Pancreas (tissue), 10 donors: ENCODE measurements at regions not wholly inside any gene's neighbourhood (a gene's known extent, or its start where the extent isn't known, plus 50 kb on each side); places are given as distances from the start of the nearest gene placed in this dataset.

ENCODE experiments used
- ATAC-seq, 4 donors: fragments of 200-7000 bp; cut with Tn5 transposase; one replicate each; pipeline versions ENCODE4 v1.8.0 to v1.9.1; 2020; ENCODE audit warnings: mild to moderate bottlenecking in 4 of 4, moderate library complexity in 4 of 4
- DNase-seq, 6 donors: peaks; one replicate each; pipeline ENCODE4 v3.0.0-alpha.2; 2020
- FAIRE-seq: peaks from 2 replicates; lab custom pipeline; 2012; peaks lifted over from hg19 to GRCh38; lab: Jason Lieb, UNC
- H3K27ac ChIP-seq, 4 donors: fragments of 200-600 bp; sonication (generic); 1 replicate in 3 of 4; 2 replicates in 1 of 4; pipeline versions ENCODE4 v1.5.0 to v1.8.0; 2020
- H3K27me3 ChIP-seq, 4 donors: fragments of 200-600 bp; one replicate each; pipeline ENCODE4 v1.8.0; 2021
- H3K36me3 ChIP-seq, 3 donors: fragments of 200-600 bp; sonication (generic) in 1 of 3; one replicate each; pipeline versions ENCODE4 v1.5.0 to v1.8.0; 2020 to 2021
- H3K4me1 ChIP-seq, 3 donors: fragments of 200-600 bp; one replicate each; pipeline ENCODE4 v1.8.0; 2021
- H3K4me3 ChIP-seq, 4 donors: fragments of 200-600 bp; sonication (generic) in 2 of 4; one replicate each; pipeline versions ENCODE4 v1.5.0 to v1.8.0; 2020 to 2021
- H3K9me3 ChIP-seq, 4 donors: fragments of 200-600 bp; one replicate each; pipeline ENCODE4 v1.8.0; 2021
- WGBS, 2 donors: extraction: QIAGEN DNeasy Blood & Tissue Kit; methylation state at CpG; one replicate each; pipeline ENCODE4 v1.1.7; 2013; 5-methylcytosine and 5-hydroxymethylcytosine counted together
- intact Hi-C, 3 donors: fragments of 100-400 bp; cut with DNase I; formaldehyde crosslinking; loops; one replicate each; pipeline versions ENCODE4 v1.11.1 to v1.14.2; 2022
- microRNA-seq, 2 donors: library from miRNA; unstranded; fragments of <30 nt; microRNA quantifications; one replicate each; pipeline versions ENCODE4 to v1.1.0, GENCODE V29; 2019 to 2020
- TF ChIP-seq, protein P1 (sequence below), 4 donors: fragments of 200-600 bp; sonication (generic) in 3 of 4; IDR thresholded peaks; one replicate each; pipeline versions ENCODE4 v1.5.0 to v1.8.0; 2021; ENCODE audit warnings: antibody characterized with exemption in 4 of 4
- donor health status: healthy with polysubstance abuse.
- donor health status: DM: no; HTN: no; CAD: no; lungs with moderate emphysema.
- donor health status: DM: no; HTN: no; CAD: no.
- donor health status: control.
- donor health status: control.
- donor health status: Bipolar disorder and iron deficiency.
- donor health status: DM: yes; HTN: yes; CAD: no.
- donor health status: DM: no; HTN: no; CAD: no.
- donor health status: DM: no; HTN: no; CAD: no.
- donor health status: DM: yes; HTN: yes; CAD: no.

DNA sequence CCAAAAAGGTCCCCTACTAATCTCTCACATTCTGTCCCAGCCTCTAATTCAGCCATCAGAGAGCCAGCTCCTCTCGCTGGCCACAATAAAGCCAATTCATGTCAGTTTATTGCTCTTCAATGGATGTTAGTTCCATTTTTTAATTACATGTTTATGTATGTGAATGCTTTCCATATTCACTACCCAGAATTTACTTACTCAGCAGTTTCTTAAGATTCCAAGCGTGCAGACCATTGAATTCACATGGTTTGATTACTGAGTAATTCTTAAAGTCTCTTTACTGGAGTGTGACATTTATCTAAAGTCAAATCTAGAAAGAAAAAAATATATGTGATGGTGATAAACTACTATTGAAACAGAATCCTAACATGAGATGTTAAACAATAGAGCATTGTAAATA, 102.2 kb downstream of the LLPH start:
- H3K4me1 ChIP-seq = no peaks in the 10 kb centered on the region
- 81 to 85% methylated on average over 2 of the region's 2 CpGs for WGBS, 2 donors
- H3K27ac ChIP-seq = no peak overlapping the region
- DNase-seq (no peak), FAIRE-seq (no peak), ATAC-seq (no peak)
- no peaks in the 10 kb centered on the region for H3K27me3 ChIP-seq
- TF ChIP-seq, protein P1, sequence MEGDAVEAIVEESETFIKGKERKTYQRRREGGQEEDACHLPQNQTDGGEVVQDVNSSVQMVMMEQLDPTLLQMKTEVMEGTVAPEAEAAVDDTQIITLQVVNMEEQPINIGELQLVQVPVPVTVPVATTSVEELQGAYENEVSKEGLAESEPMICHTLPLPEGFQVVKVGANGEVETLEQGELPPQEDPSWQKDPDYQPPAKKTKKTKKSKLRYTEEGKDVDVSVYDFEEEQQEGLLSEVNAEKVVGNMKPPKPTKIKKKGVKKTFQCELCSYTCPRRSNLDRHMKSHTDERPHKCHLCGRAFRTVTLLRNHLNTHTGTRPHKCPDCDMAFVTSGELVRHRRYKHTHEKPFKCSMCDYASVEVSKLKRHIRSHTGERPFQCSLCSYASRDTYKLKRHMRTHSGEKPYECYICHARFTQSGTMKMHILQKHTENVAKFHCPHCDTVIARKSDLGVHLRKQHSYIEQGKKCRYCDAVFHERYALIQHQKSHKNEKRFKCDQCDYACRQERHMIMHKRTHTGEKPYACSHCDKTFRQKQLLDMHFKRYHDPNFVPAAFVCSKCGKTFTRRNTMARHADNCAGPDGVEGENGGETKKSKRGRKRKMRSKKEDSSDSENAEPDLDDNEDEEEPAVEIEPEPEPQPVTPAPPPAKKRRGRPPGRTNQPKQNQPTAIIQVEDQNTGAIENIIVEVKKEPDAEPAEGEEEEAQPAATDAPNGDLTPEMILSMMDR (IDR thresholded peaks at IDR 0.05) = no peak
- no peak overlapping the region for H3K4me3 ChIP-seq
- no peaks in the 10 kb centered on the region for H3K36me3 ChIP-seq
- intact Hi-C loops = no loop called here
- H3K9me3 ChIP-seq = no peaks in the 10 kb centered on the region

DNA sequence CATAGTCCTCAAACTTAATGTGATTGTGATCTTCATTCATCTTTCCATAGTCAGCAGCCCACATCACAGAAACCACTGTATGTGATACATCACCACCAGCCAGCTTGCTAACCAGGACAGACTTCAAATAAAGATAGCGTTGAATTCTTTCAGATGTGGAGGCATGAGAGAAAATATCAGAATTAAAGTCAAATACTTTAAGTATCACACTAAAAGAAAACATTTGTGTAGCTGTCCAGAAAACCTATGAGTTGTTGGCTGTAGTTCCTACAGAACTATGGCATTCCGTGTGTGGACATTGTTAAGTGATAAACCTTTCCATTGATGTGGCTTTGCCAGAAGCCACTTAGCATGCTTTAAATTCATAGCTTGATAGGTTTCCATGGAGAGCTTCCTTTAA, 105.1 kb downstream of the LLPH start:
- FAIRE-seq (no peak), DNase-seq (no peak), ATAC-seq (no peak)
- Histone ChIP-seq H3K27me3 (no peaks in the 10 kb centered on the region), H3K4me1 (no peaks in the 10 kb centered on the region), H3K4me3 (no peak overlapping the region), H3K36me3 (no peaks in the 10 kb centered on the region), H3K9me3 (no peaks in the 10 kb centered on the region), H3K27ac (no peak overlapping the region)
- intact Hi-C loops = no loop called here
- WGBS, 2 donors = 44 to 49% methylated on average over 2 of the region's 2 CpGs
- TF ChIP-seq, protein P1 (IDR thresholded peaks at IDR 0.05) = no peak

DNA sequence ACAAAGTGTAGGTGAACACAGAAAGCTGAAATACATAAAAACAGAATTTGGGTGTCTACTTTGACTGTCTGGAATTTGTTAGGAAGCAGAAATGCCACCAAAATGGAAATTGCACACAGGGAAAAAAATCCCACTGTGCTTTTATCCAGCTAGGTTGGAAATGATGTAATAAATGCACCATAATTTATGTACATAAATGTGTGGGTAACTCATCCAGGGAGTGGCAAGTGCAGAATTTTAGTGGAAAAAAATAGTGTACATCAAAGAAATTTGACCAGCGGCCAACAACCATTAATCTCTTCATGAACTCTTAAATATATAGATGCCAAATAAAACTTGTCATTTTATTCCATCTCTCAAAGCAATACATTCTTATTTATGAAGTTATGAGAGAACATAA, 105.6 kb downstream of the LLPH start:
- DNase-seq = no peak
- no peak for ATAC-seq
- no peaks in the 10 kb centered on the region for H3K4me1 ChIP-seq
- H3K27ac ChIP-seq = no peak overlapping the region
- intact Hi-C loops = no loop called here
- no peaks in the 10 kb centered on the region for H3K36me3 ChIP-seq
- TF ChIP-seq, protein P1 (IDR thresholded peaks at IDR 0.05) = no peak
- 56 to 66% methylated on average over 1 of the region's 1 CpG for WGBS, 2 donors
- FAIRE-seq = no peak
- H3K27me3 ChIP-seq = no peaks in the 10 kb centered on the region
- no peaks in the 10 kb centered on the region for H3K9me3 ChIP-seq
- H3K4me3 ChIP-seq = no peak overlapping the region

DNA sequence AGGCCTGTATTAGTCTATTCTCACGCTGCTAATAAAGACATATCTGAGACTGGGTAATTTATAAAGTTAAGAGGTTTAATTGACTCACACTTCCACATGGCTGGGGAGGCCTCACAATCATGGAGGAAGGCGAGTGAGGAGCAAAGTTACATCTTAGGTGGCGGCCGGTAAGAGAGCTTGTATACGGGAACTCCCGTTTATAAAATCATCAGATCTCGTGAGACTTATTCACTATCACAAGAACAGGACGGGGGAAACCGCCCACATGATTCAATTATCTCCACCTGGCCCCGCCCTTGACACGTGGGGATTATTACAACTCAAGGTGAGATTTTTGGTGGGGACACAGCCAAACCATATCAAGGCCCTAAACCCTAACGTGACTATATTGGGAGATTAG, 110.1 kb downstream of the LLPH start:
- H3K27ac ChIP-seq = no peak overlapping the region
- H3K36me3 ChIP-seq = no peaks in the 10 kb centered on the region
- intact Hi-C loops = no loop called here
- no peak overlapping the region for H3K4me3 ChIP-seq
- FAIRE-seq (no peak), DNase-seq (no peak), ATAC-seq (no peak)
- WGBS, 2 donors = 81 to 86% methylated on average over 12 of the region's 12 CpGs
- H3K27me3 ChIP-seq = no peaks in the 10 kb centered on the region
- H3K4me1 ChIP-seq = no peaks in the 10 kb centered on the region
- no peaks in the 10 kb centered on the region for H3K9me3 ChIP-seq
- TF ChIP-seq, protein P1 (IDR thresholded peaks at IDR 0.05) = no peak

DNA sequence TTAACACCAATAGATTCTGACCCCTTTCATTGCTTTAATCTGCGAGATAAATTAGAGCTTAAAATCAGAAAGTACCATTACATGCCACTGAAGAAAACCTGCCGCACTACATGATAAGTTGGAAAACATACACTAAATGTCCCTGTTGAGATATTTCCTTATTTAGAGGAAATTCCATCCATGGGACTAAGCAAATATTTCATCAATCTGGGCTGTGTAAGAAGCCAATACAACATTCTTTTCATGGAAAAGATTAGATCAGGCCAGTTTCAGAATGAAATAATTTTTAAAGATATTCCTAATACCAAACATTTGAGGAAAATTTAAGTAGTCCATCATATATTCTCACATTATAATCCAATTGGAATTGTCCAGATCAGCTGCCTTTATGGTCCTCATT, 112.8 kb downstream of the LLPH start:
- WGBS, 2 donors = 34 to 42% methylated on average over 2 of the region's 2 CpGs
- Histone ChIP-seq H3K4me1 (no peaks in the 10 kb centered on the region), H3K36me3 (no peaks in the 10 kb centered on the region), H3K27me3 (no peaks in the 10 kb centered on the region), H3K4me3 (no peak overlapping the region), H3K27ac (no peak overlapping the region), H3K9me3 (no peaks in the 10 kb centered on the region)
- intact Hi-C loops = no loop called here
- TF ChIP-seq, protein P1 (IDR thresholded peaks at IDR 0.05) = no peak
- ATAC-seq (no peak), FAIRE-seq (no peak), DNase-seq (no peak)

Small RNA genes in the stretch of these regions (microRNA-seq; reads per million reads assigned to microRNA genes)
- gene MIR6074 = 0 reads per million in 2 donors
